H1 (cell line): ENCODE measurements at regions not wholly inside any gene's neighbourhood (a gene's known extent, or its start where the extent isn't known, plus 50 kb on each side); places are given as distances from the start of the nearest gene placed in this dataset.

Experiments used
- CTCF ChIA-PET: fragments of 300-600 bp; sonication (Branson Sonifier 250); formaldehyde crosslinking; loops from one replicate; lab custom pipeline; 2021; ENCODE audit not compliant: partially characterized antibody; lab: Charles Lee
- POLR2A ChIA-PET: fragments of 300-600 bp; sonication (Branson Sonifier 250); formaldehyde crosslinking; loops from one replicate; lab custom pipeline; 2021; ENCODE audit warnings: inconsistent platforms; ENCODE audit not compliant: partially characterized antibody; lab: Charles Lee
- DNase-seq, 2 experiments: peaks; one replicate each; pipeline versions ENCODE4 v3.0.0 to v3.0.0-alpha.2; 2010 to 2022; ENCODE audit warnings: low spot score in 2 of 2, low read depth in 1 of 2, mixed read lengths in 1 of 2
- FAIRE-seq: peaks from 2 replicates; lab custom pipeline; 2011; peaks lifted over from hg19 to GRCh38; lab: Jason Lieb, UNC
- H2AFZ ChIP-seq: 2 replicates; pipeline ENCODE4 v1.8.1; 2012; ENCODE audit warnings: low read length, inconsistent platforms
- H2AK5ac ChIP-seq: 2 replicates; pipeline ENCODE4 v1.6.1; 2013; ENCODE audit warnings: low read depth, low read length
- H2BK120ac ChIP-seq: replicated peaks from 2 replicates; pipeline ENCODE3; 2013; ENCODE audit warnings: low read depth, low read length, inconsistent platforms
- H2BK12ac ChIP-seq: 2 replicates; pipeline ENCODE4 v1.6.1; 2013; ENCODE audit warnings: low read depth, low read length
- H2BK15ac ChIP-seq: 2 replicates; pipeline ENCODE4 v1.6.1; 2013; ENCODE audit warnings: low read length
- H2BK20ac ChIP-seq: 2 replicates; pipeline ENCODE4 v1.6.1; 2013; ENCODE audit warnings: low read length
- H2BK5ac ChIP-seq: 2 replicates; pipeline ENCODE4 v1.6.1; 2013; ENCODE audit warnings: low read depth, low read length
- H3K14ac ChIP-seq: 2 replicates; pipeline ENCODE4 v1.6.1; 2013; ENCODE audit warnings: inconsistent platforms; ENCODE audit not compliant: insufficient read length
- H3K18ac ChIP-seq: 2 replicates; pipeline ENCODE4 v1.6.1; 2013; ENCODE audit warnings: low read length; ENCODE audit errors: extremely low read depth
- H3K23ac ChIP-seq: 2 replicates; pipeline ENCODE4 v1.6.1; 2013; ENCODE audit warnings: inconsistent platforms; ENCODE audit not compliant: insufficient read length
- H3K23me2 ChIP-seq: 2 replicates; pipeline ENCODE4 v1.6.1; 2013; ENCODE audit warnings: low read depth, low read length
- H3K27ac ChIP-seq: 2 replicates; pipeline ENCODE4 v1.6.1; 2011; ENCODE audit warnings: low read depth, low read length, inconsistent platforms
- H3K27me3 ChIP-seq, 4 experiments: replicated peaks in 1 of 4; 1 replicate in 1 of 4; 2 replicates in 3 of 4; pipeline versions ENCODE4 v1.6.1 to v1.8.1; 2011 to 2013; ENCODE audit warnings: low read length in 3 of 4, mild to moderate bottlenecking in 3 of 4, inconsistent platforms in 2 of 4, mixed read lengths in 2 of 4, moderate library complexity in 1 of 4; ENCODE audit not compliant: control insufficient read depth in 3 of 4, insufficient read depth in 3 of 4; ENCODE audit errors: extremely low read depth in 1 of 4
- H3K36me3 ChIP-seq, 4 experiments: 2 replicates each; pipeline versions ENCODE4 v1.6.1 to v1.8.1; 2011 to 2013; ENCODE audit warnings: mild to moderate bottlenecking in 4 of 4, low read length in 3 of 4, moderate library complexity in 2 of 4, control low read depth in 1 of 4, inconsistent platforms in 1 of 4; ENCODE audit not compliant: insufficient read depth in 4 of 4, control insufficient read depth in 2 of 4
- H3K4ac ChIP-seq: replicated peaks from 2 replicates; pipeline ENCODE3; 2013; ENCODE audit warnings: low read length, low read depth, mixed read lengths, inconsistent platforms; ENCODE audit not compliant: insufficient read length
- H3K4me1 ChIP-seq, 4 experiments: replicated peaks in 1 of 4; 1 replicate in 1 of 4; 2 replicates in 3 of 4; pipeline versions ENCODE4 v1.6.1 to v1.8.1; 2011 to 2013; ENCODE audit warnings: low read length in 3 of 4, inconsistent platforms in 2 of 4, mixed read lengths in 1 of 4; ENCODE audit not compliant: insufficient read depth in 4 of 4, control insufficient read depth in 3 of 4
- H3K4me2 ChIP-seq, 2 experiments: 2 replicates each; pipeline versions ENCODE4 v1.6.1 to v1.8.1; 2011 to 2013; ENCODE audit warnings: low read depth in 2 of 2, low read length in 2 of 2, control low read depth in 1 of 2, inconsistent platforms in 1 of 2, mild to moderate bottlenecking in 1 of 2; ENCODE audit not compliant: insufficient read depth in 1 of 2
- H3K4me3 ChIP-seq, 4 experiments: fragments of 200-600, 300-600 bp in 1 of 4; sonication (generic), shearing (Covaris generic), sonication (Bioruptor Twin) in 1 of 4; 2 replicates each; pipeline versions ENCODE4 v1.5.1 to v1.8.1; 2011 to 2016; ENCODE audit warnings: low read length in 4 of 4, low read depth in 3 of 4, control low read depth in 2 of 4, inconsistent platforms in 2 of 4, mild to moderate bottlenecking in 2 of 4, mixed read lengths in 1 of 4, moderate library complexity in 1 of 4; ENCODE audit not compliant: insufficient read depth in 2 of 4; ENCODE audit errors: extremely low read depth in 1 of 4
- H3K56ac ChIP-seq: replicated peaks from 2 replicates; pipeline ENCODE3; 2013; ENCODE audit warnings: low read depth, mild to moderate bottlenecking, mixed read lengths, low read length, inconsistent platforms; ENCODE audit not compliant: insufficient read length
- H3K79me1 ChIP-seq: 2 replicates; pipeline ENCODE4 v1.6.1; 2013; ENCODE audit warnings: low read depth, low read length, control low read depth
- H3K79me2 ChIP-seq, 2 experiments: 2 replicates each; pipeline versions ENCODE4 v1.6.1 to v1.8.1; 2012 to 2013; ENCODE audit warnings: low read length in 2 of 2, mild to moderate bottlenecking in 2 of 2, inconsistent platforms in 1 of 2; ENCODE audit not compliant: insufficient read depth in 2 of 2, control insufficient read depth in 1 of 2
- H3K9ac ChIP-seq, 4 experiments: replicated peaks in 1 of 4; 1 replicate in 1 of 4; 2 replicates in 3 of 4; pipeline versions ENCODE4 v1.6.1 to v1.8.1; 2011 to 2013; ENCODE audit warnings: low read depth in 3 of 4, low read length in 3 of 4, control low read depth in 2 of 4, mild to moderate bottlenecking in 2 of 4, moderate library complexity in 2 of 4, inconsistent platforms in 1 of 4; ENCODE audit errors: extremely low read depth in 1 of 4
- H3K9me3 ChIP-seq, 2 experiments: 2 replicates each; pipeline versions ENCODE4 v1.6.1 to v1.8.1; 2012 to 2013; ENCODE audit warnings: mild to moderate bottlenecking in 2 of 2, moderate library complexity in 2 of 2, control low read depth in 1 of 2, inconsistent platforms in 1 of 2, low read depth in 1 of 2, low read length in 1 of 2, mixed read lengths in 1 of 2; ENCODE audit not compliant: insufficient read depth in 2 of 2
- H4K20me1 ChIP-seq, 2 experiments: replicated peaks in 1 of 2; 2 replicates each; pipeline versions ENCODE3 to v1.8.1; 2011 to 2013; ENCODE audit warnings: inconsistent platforms in 2 of 2, low read length in 2 of 2, mild to moderate bottlenecking in 1 of 2; ENCODE audit not compliant: insufficient read depth in 2 of 2, control insufficient read depth in 1 of 2
- H4K5ac ChIP-seq: 2 replicates; pipeline ENCODE4 v1.6.1; 2013; ENCODE audit warnings: low read length, low read depth, mixed read lengths, inconsistent platforms; ENCODE audit not compliant: insufficient read length
- H4K8ac ChIP-seq: 2 replicates; pipeline ENCODE4 v1.8.0; 2013; ENCODE audit warnings: mild to moderate bottlenecking, moderate library complexity, low read length, inconsistent platforms; ENCODE audit not compliant: insufficient read depth; ENCODE audit errors: extremely low read depth
- H4K91ac ChIP-seq: replicated peaks from 2 replicates; pipeline ENCODE3; 2013; ENCODE audit warnings: low read length, mixed read lengths, inconsistent platforms; ENCODE audit not compliant: insufficient read length
- FOSL1 ChIP-seq: IDR thresholded peaks from 2 replicates; pipeline ENCODE4 v1.6.1; 2011; ENCODE audit warnings: mild to moderate bottlenecking, low read depth, low read length, moderate library complexity; ENCODE audit not compliant: insufficient read depth
- SUZ12 ChIP-seq: fragments of 200-600 bp; sonication (generic); IDR thresholded peaks from 2 replicates; pipeline ENCODE4 v1.6.1; 2012; ENCODE audit warnings: mild to moderate bottlenecking, inconsistent platforms, low read length, moderate library complexity, mixed read lengths
- WGBS, 2 experiments: shearing (Covaris generic) in 1 of 2; methylation state at CpG; one replicate each; pipeline versions ENCODE4 v1.1.6 to v1.1.7; 2013 to 2015; ENCODE audit warnings: low lambda C conversion rate in 2 of 2, mixed read lengths in 2 of 2, inconsistent platforms in 1 of 2, low coverage in 1 of 2, missing lambda C conversion rate in 1 of 2; ENCODE audit not compliant: insufficient replicate concordance in 2 of 2, insufficient coverage in 1 of 2, insufficient read length in 1 of 2; ENCODE audit errors: extremely low coverage in 1 of 2, missing lambda C conversion rate in 1 of 2; 5-methylcytosine and 5-hydroxymethylcytosine counted together
- TF ChIP-seq, protein P1 (sequence below): IDR thresholded peaks from 2 replicates; pipeline ENCODE4 v1.6.1; 2012; ENCODE audit warnings: low read length, inconsistent platforms

GRCh38 chr13:89831157-89831556, 1516.3 kb upstream of the MIR17HG start:
- H4K20me1 ChIP-seq, result no peaks in the 10 kb centered on the region
- H3K9me3 ChIP-seq, result no peaks in the 10 kb centered on the region
- H2BK12ac ChIP-seq, result no peak overlapping the region
- no peak overlapping the region for H2BK120ac ChIP-seq
- H3K9ac ChIP-seq, result no peak overlapping the region
- no peak overlapping the region for H3K4ac ChIP-seq
- FAIRE-seq, result no peak
- no peak overlapping the region for H3K14ac ChIP-seq
- no peak overlapping the region for H4K8ac ChIP-seq
- no peak overlapping the region for H3K4me2 ChIP-seq
- H3K79me1 ChIP-seq, result no peaks in the 10 kb centered on the region
- TF ChIP-seq FOSL1 (no peak), SUZ12 (no peak)
- TF ChIP-seq, protein P1, sequence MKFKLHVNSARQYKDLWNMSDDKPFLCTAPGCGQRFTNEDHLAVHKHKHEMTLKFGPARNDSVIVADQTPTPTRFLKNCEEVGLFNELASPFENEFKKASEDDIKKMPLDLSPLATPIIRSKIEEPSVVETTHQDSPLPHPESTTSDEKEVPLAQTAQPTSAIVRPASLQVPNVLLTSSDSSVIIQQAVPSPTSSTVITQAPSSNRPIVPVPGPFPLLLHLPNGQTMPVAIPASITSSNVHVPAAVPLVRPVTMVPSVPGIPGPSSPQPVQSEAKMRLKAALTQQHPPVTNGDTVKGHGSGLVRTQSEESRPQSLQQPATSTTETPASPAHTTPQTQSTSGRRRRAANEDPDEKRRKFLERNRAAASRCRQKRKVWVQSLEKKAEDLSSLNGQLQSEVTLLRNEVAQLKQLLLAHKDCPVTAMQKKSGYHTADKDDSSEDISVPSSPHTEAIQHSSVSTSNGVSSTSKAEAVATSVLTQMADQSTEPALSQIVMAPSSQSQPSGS, result no peak
- no peak overlapping the region for H2BK5ac ChIP-seq
- H2BK20ac ChIP-seq, result no peak overlapping the region
- H3K56ac ChIP-seq, result no peak overlapping the region
- H2AK5ac ChIP-seq, result no peak overlapping the region
- no peaks in the 10 kb centered on the region for H3K23me2 ChIP-seq
- POLR2A ChIA-PET, result no interaction called here
- H3K79me2 ChIP-seq, result no peaks in the 10 kb centered on the region
- H3K27ac ChIP-seq, result no peak overlapping the region
- H3K18ac ChIP-seq, result no peak overlapping the region
- no peaks in the 10 kb centered on the region for H3K27me3 ChIP-seq
- no peak overlapping the region for H2AFZ ChIP-seq
- H2BK15ac ChIP-seq, result no peak overlapping the region
- H3K4me3 ChIP-seq, result no peak overlapping the region
- H3K36me3 ChIP-seq, result no peaks in the 10 kb centered on the region
- H4K91ac ChIP-seq, result no peak overlapping the region
- DNase-seq, result no peak
- CTCF ChIA-PET, result no interaction called here
- 87% methylated on average over 3 of the region's 3 CpGs; no CpG with 5 or more reads in 1 of the 2 experiments for WGBS, 2 experiments
- no peak overlapping the region for H4K5ac ChIP-seq
- H3K4me1 ChIP-seq, result no peaks in the 10 kb centered on the region
- no peak overlapping the region for H3K23ac ChIP-seq
